Testis (tissue), 2 donors: ENCODE measurements at regions not wholly inside any gene's neighbourhood (a gene's known extent, or its start where the extent isn't known, plus 50 kb on each side); places are given as distances from the start of the nearest gene placed in this dataset.

Experiments
- DNase-seq: peaks from one replicate; pipeline ENCODE4 v3.0.0-alpha.2; 2019
- H3K27ac ChIP-seq, 2 donors: fragments of 200-600 bp; sonication (generic); one replicate each; pipeline ENCODE4 v1.5.1; 2019
- H3K27me3 ChIP-seq: fragments of 200-600 bp; sonication (generic); one replicate; pipeline ENCODE4 v1.5.1; 2019
- H3K36me3 ChIP-seq: fragments of 200-600 bp; sonication (generic); one replicate; pipeline ENCODE4 v1.5.1; 2017; ENCODE audit warnings: low read depth; ENCODE audit errors: missing control alignments
- H3K4me1 ChIP-seq: fragments of 200-600 bp; sonication (generic); one replicate; pipeline ENCODE4 v1.5.1; 2019
- H3K4me3 ChIP-seq, 2 donors: fragments of 200-600 bp; sonication (generic); one replicate each; pipeline ENCODE4 v1.5.1; 2017 to 2019
- H3K9me3 ChIP-seq: fragments of 200-600 bp; sonication (generic); one replicate; pipeline ENCODE4 v1.5.1; 2017
- POLR2A ChIP-seq: fragments of 450-650 bp; IDR thresholded peaks from one replicate; pipeline ENCODE4 v1.6.1; 2017; ENCODE audit warnings: antibody characterized with exemption, mild to moderate bottlenecking, moderate library complexity
- WGBS, 2 donors: methylation state at CpG; one replicate each; pipeline ENCODE4 v1.1.5; 2018; 5-methylcytosine and 5-hydroxymethylcytosine counted together
- intact Hi-C: fragments of 100-400 bp; cut with DNase I; formaldehyde crosslinking; loops from one replicate; pipeline ENCODE4 v1.15.1; 2023; ENCODE audit warnings: low total_unique reads
- TF ChIP-seq, protein P1 (sequence below), 3 experiments: fragments of 450-650 bp in 2 of 3; fragments of 200-600 bp in 1 of 3; sonication (generic) in 1 of 3; IDR thresholded peaks; one replicate each; pipeline ENCODE4 v1.5.1; 2016 to 2019; ENCODE audit warnings: antibody characterized with exemption in 3 of 3, mild to moderate bottlenecking in 2 of 3, moderate library complexity in 1 of 3

DNA sequence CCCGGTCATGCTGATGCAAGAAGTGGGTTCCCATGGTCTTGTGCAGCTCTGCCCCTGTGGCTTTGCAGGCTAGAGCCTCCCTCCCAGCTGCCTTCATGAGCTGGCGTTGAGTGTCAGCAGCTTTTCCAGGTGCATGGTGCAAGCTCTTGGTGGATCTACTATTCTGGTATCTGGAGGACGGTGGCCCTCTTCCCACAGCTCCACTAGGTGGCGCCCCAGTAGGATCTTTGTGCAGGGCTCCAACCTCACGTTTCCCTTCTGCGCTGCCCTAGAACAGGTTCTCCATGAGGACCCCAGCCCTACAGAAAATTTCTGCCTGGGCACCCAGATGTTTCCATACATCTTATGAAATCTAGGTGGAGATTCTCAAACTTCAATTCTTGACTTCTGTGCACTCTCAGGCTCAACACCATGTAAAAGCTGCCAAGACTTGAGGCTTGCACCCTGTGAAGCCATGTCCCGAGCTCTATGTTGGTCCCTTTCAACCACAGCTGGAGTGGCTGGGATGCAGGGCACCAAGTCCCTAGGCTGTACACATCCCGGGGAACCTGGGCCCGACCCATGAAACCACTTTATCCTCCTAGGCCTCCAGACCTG is 238.4 kb upstream of the MDFIC2 start:
- Histone ChIP-seq H3K36me3 (no peaks in the 10 kb centered on the region), H3K27me3 (no peaks in the 10 kb centered on the region), H3K27ac (no peak overlapping the region), H3K4me1 (no peaks in the 10 kb centered on the region), H3K4me3 (no peak overlapping the region), H3K9me3 (no peaks in the 10 kb centered on the region)
- WGBS, 2 donors, result 61 to 64% methylated on average over 3 to 9 of the region's 9 CpGs
- intact Hi-C loops, result no loop called here
- TF ChIP-seq, protein P1, sequence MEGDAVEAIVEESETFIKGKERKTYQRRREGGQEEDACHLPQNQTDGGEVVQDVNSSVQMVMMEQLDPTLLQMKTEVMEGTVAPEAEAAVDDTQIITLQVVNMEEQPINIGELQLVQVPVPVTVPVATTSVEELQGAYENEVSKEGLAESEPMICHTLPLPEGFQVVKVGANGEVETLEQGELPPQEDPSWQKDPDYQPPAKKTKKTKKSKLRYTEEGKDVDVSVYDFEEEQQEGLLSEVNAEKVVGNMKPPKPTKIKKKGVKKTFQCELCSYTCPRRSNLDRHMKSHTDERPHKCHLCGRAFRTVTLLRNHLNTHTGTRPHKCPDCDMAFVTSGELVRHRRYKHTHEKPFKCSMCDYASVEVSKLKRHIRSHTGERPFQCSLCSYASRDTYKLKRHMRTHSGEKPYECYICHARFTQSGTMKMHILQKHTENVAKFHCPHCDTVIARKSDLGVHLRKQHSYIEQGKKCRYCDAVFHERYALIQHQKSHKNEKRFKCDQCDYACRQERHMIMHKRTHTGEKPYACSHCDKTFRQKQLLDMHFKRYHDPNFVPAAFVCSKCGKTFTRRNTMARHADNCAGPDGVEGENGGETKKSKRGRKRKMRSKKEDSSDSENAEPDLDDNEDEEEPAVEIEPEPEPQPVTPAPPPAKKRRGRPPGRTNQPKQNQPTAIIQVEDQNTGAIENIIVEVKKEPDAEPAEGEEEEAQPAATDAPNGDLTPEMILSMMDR (IDR thresholded peaks at IDR 0.05), result peak; percentile 30 to 70 (median 67)
- TF ChIP-seq POLR2A, result no peak
- DNase-seq, result peak; percentile 81

DNA sequence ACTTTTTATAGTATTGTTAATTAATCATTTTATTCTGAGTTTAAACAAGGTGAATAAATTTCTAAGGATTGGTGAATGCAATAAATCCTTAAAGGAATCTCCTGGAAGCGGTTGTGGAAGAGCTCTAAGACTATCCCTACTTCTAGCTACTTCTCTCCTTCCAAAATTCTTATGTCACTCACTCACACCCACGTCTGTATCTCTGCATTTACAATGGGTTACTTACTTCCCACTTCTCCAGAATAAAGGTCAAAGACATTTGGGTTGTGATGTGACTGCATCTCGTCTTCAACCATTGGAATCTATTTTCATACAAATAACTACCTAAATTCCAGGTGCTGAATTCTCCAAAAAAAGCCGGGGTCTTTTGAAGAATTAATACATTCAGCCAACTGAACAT is 234.2 kb upstream of the MDFIC2 start:
- H3K4me3 ChIP-seq, result no peak overlapping the region
- TF ChIP-seq POLR2A, result no peak
- TF ChIP-seq, protein P1 (IDR thresholded peaks at IDR 0.05), result no peak
- H3K27ac ChIP-seq, result no peak overlapping the region
- intact Hi-C loops, result no loop called here
- no peaks in the 10 kb centered on the region for H3K36me3 ChIP-seq
- no peak for DNase-seq
- H3K4me1 ChIP-seq, result no peaks in the 10 kb centered on the region
- no peaks in the 10 kb centered on the region for H3K27me3 ChIP-seq
- H3K9me3 ChIP-seq, result no peaks in the 10 kb centered on the region
- 74 to 88% methylated on average over 4 of the region's 4 CpGs for WGBS, 2 donors

DNA sequence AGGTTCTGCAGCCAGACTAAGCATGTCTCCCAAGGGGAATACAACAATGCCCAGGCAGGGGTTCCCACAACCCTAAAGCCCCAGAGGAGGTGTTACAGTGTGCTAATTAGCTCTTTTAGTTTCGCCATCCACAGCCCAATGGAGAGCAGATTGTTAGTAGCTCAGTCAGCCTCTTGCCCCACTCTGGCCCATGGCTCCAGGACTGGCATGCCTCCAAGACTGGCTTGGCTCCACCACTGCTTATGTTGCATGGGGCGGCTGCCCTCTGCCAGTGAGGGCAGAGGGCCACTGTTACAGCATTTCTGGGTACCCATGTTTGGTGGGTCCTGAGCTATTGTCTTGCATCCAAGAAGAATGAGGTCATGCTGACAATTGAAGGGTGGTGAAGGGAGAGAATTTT is 231.1 kb upstream of the MDFIC2 start:
- H3K36me3 ChIP-seq, result no peaks in the 10 kb centered on the region
- WGBS, 2 donors, result 93 to 100% methylated on average over 2 of the region's 2 CpGs
- no peaks in the 10 kb centered on the region for H3K4me1 ChIP-seq
- TF ChIP-seq POLR2A, result no peak
- TF ChIP-seq, protein P1 (IDR thresholded peaks at IDR 0.05), result no peak
- no peaks in the 10 kb centered on the region for H3K9me3 ChIP-seq
- H3K27me3 ChIP-seq, result no peaks in the 10 kb centered on the region
- DNase-seq, result no peak
- intact Hi-C loops, result no loop called here
- no peak overlapping the region for H3K4me3 ChIP-seq
- H3K27ac ChIP-seq, result no peak overlapping the region

DNA sequence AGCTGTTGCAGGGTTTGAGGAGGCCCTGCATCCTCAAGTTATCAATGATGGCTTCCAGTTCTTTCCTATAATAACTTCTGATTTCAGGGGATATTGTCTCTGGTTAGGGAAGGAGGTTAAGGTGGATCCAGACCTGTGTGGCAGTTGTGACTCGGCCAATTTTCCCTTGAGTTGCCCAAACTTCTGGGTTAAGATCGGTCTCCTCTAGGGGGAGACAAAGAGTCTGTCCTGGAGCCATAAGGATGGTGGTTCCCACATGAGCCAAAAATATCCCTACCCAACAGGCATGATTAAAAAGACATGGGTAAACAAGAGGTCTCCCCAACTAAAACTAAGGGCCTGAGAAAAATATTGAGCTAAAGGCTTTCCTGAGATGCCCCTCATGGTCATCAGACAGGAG is 227.5 kb upstream of the MDFIC2 start:
- 83 to 90% methylated on average over 2 of the region's 2 CpGs for WGBS, 2 donors
- no peak for DNase-seq
- intact Hi-C loops, result no loop called here
- TF ChIP-seq POLR2A, result no peak
- TF ChIP-seq, protein P1 (IDR thresholded peaks at IDR 0.05), result no peak
- Histone ChIP-seq H3K4me3 (no peak overlapping the region), H3K4me1 (no peaks in the 10 kb centered on the region), H3K27me3 (no peaks in the 10 kb centered on the region), H3K27ac (no peak overlapping the region), H3K9me3 (no peaks in the 10 kb centered on the region), H3K36me3 (no peaks in the 10 kb centered on the region)

DNA sequence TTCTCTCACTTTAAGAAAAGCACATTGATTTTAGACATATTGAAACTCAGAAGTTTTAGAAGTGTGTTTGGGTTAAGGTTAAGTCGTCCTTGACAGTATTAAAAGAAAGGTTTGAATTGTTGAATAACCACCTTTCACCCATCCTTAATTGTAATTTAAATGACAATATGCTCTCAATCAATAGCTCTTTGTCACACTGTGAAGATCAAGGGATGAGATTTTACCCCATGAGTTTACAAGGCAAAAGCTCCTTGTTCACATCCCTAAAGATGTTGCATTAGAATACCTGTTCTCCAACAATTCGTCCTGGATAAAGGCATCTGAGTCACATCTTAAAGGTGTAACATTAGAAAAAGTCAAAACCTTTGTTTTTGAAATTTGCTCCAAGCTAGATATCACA is 220.4 kb upstream of the MDFIC2 start:
- Histone ChIP-seq H3K36me3 (no peaks in the 10 kb centered on the region), H3K9me3 (no peaks in the 10 kb centered on the region), H3K4me1 (no peaks in the 10 kb centered on the region), H3K27ac (no peak overlapping the region), H3K27me3 (no peaks in the 10 kb centered on the region), H3K4me3 (no peak overlapping the region)
- no peak for TF ChIP-seq POLR2A
- TF ChIP-seq, protein P1 (IDR thresholded peaks at IDR 0.05), result no peak
- no peak for DNase-seq
- WGBS, 2 donors, result 74 to 85% methylated on average over 2 of the region's 2 CpGs
- intact Hi-C loops, result no loop called here
